SIG-M5 treated with dmso at 0.1 percent for 504 hours (cell line): ENCODE measurements at regions not wholly inside any gene's neighbourhood (a gene's known extent, or its start where the extent isn't known, plus 50 kb on each side); places are given as distances from the start of the nearest gene placed in this dataset.

Experiments
- DNase-seq: peaks from one replicate; lab custom pipeline; 2025; ENCODE audit not compliant: unreplicated experiment; lab: John Stamatoyannopoulos, UW

DNA sequence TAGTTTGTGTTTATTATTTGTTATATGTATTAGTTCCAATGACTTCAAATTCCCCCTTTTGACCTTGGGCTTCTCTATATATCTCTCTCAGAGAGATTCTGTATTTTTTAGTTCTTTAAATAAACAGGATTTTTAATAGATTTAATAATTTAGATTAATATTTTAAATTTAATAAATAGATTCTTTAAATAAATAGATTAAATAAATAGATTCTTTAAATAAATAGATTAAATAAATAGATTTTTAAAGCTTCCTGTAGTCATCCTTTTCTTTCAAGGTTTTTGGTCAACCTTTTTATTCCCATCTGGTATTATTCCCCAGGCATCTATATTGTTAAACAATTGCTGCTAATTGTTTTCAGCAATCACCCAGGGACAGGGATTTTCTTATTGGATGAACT is 721.9 kb upstream of the ADAMTS5 start:
- DNase-seq, result no peak

GRCh38 chr21:27683292-27683691 is 716.4 kb upstream of the ADAMTS5 start:
- DNase-seq, result no peak

DNA sequence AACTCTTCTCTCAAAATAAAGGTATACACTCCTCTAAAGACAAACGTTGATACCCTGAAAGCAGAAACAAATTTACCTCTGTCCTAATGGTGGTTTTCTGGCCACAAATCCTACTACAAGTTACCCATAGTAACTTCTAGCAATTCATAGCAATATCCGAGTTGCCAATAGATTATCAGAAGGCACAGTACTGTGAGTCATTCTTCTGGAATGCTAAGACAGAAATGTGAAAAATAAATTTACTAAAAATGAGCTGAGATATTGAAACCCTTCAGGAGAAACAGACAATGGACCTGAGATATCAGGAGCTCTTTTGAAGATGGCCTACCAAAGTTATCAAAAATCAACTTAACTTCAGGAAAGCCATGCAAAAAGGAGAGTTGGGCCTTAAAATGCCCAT is 715.0 kb upstream of the ADAMTS5 start:
- DNase-seq, result no peak

DNA sequence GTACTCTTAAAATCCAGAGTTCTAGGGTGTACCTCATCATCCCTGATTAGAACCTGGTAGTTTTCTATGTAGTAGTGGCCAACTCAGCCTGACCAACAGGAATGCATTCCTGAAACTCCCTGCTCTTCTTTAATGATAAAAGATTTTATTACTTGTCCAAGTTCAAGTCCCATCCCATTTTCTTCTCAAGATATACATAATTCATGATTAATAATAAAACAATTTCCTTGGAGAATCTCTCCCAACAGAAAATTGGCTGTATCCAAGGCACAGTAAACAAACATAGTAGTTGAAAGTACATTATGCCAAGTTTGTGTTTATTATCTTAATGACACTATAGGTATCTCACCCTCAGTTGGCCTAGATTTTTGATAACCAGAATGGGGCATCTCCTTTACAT is 714.1 kb upstream of the ADAMTS5 start:
- no peak for DNase-seq

DNA sequence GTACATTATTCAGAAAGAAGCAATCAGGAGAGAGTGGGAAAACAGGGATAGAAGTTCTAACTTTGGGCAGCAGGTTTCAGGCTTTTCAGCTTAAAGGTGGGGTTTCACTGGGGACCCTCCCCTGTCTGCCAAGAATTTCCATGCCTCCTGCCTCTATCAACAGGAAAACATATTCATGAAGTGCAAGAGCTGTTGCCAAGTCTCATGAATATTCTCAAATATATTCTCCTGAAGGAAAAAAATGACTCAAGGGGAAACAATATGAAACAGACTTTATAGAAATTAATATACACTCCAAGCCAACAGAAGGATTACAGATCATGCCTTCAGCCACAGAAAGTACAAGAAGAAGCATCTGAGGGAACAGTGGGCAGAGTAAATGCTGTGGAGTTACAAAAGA is 713.3 kb upstream of the ADAMTS5 start:
- DNase-seq, result no peak

GRCh38 chr21:27678511-27678910 is 711.6 kb upstream of the ADAMTS5 start:
- no peak for DNase-seq

DNA sequence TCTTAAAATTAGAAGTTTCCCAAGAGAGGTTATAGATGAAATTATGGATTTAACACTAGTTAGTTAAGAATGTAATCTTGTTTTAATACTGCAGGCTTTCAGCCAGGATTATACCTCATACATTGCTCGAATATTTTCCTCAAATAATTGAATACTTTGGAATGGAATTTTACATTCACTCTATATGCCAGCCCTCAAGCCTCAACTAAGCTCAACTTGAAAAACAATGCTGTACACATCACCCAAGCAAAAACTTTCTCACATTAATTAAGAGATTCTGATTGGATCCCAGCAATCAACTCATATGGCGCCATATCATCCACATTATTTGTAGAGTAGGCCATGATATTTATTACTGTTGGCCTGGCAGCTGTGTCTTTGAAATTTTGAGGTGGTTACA is 710.7 kb upstream of the ADAMTS5 start:
- DNase-seq, result no peak

GRCh38 chr21:27675306-27675705 is 708.4 kb upstream of the ADAMTS5 start:
- no peak for DNase-seq

- DNase-seq, result no peak
Measured at GRCh38 chr21:27674041-27674615, 707.2 kb upstream of the ADAMTS5 start.

DNA sequence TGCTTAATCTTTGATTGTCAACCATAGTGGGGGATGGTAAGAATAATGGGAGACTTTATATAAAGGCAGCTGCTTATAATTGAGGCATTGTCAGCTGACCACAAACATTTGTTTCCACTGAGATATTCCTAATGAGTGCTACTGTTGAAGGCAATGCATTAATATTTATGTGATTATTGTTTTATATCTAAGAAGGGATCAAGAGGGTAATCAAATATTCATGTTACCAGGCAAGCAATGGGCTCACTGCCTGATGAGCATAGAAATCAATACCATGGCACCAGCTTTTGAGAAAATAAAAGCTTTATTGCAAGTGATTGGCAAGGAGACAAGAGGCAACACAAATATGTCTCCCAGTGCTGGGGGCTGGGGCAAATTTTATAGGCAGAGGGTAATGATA is 706.7 kb upstream of the ADAMTS5 start:
- no peak for DNase-seq

- DNase-seq, result no peak
Measured at GRCh38 chr21:27671207-27671606, 704.3 kb upstream of the ADAMTS5 start.

DNA sequence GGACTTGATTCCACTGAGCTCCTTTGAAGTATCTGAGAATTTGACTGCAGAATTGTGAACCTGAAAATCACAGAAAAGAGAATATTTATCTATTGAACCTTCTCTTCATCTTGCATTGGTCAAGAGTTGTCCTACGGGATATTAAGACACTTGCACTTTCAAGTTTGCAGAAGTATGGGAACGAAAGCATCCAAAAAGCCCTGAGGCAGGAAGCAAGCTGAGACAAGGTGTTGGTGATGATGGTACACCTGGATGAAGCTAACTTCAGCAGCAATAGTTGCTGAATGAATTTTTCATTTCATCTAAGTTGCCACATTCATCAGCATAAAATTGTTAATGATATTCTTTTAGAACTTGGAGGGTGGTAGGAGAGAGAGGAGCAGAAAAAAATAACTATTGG is 686.6 kb upstream of the ADAMTS5 start:
- no peak for DNase-seq

DNA sequence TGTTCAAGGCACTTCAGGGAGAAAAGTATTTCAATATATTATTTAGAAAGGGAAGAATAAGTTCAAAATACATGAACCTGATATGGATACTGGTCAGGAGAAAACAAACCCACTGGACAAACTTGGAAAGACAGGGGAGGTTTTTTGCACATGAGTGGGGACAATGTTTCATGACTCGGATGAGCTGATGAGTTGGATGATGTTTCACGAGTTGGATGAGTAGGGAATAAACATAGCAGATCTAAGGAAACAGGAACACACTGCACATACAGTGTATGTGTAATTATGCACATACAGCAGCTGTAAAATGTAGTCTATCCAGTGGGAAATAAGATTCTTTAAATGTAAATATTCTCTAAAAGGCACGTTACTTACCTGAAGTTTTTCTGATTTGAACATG is 682.9 kb upstream of the ADAMTS5 start:
- DNase-seq, result no peak

- DNase-seq, result no peak
Measured at GRCh38 chr21:27649323-27649722, 682.4 kb upstream of the ADAMTS5 start.

DNA sequence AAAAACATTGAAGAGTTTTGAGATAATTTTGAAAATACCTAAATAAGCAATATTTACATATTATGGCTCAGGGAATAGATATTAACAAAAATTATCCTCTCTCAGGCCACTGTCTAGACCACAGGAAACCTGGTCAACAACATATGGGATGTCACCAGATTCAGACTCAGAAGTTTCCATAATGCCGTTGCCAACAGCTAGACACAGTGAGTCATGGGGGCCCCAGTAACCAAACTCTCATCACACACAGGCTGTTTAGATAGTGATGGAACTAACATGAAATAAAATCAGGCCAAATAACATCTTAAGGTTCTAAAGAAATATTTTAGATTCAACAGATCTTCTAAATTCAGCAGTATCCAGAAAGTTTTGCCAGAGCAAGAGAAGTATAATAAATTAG is 681.7 kb upstream of the ADAMTS5 start:
- DNase-seq, result no peak

- no peak for DNase-seq
Measured at GRCh38 chr21:27647921-27648320, 681.0 kb upstream of the ADAMTS5 start.

- no peak for DNase-seq
Measured at GRCh38 chr21:27647401-27647800, 680.5 kb upstream of the ADAMTS5 start.

- no peak for DNase-seq
Measured at GRCh38 chr21:27646691-27647090, 679.8 kb upstream of the ADAMTS5 start.

DNA sequence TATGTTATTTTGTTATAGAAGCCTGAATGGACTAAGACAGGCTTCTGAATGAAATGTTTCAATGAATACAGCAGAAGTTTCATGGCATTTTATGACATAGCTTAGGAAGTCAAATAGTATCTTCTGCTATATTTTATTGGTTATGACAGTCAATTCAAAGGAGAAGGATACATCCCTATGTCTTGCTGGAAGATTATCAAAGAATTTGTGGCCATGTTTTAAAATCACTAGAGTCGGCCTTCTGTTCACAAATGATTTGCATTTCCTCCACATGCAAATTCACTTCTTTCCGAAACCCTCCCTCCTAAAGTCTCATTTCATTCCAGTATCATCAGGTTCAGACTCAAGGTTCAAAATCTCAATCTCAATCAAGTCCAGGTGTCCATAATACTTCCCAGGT is 679.2 kb upstream of the ADAMTS5 start:
- no peak for DNase-seq

DNA sequence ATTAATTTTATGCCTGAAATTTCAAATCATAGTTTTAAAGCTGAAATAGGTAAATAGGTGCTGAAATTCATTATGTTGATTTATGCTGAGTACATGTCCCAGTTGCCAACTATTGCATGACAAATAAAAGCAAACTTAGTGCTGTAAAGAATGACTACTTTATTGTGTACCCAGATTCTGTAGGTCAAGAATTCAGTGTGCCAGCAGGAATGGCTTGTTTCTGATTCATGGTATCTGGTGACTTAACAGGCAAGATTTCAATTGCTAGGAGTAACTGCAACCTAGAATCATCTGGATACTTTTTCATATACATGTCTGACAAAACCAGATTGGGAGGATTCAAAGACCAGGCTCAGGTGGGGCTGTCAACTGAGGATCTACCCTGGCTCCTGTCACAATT is 678.4 kb upstream of the ADAMTS5 start:
- no peak for DNase-seq

- DNase-seq, result no peak
Measured at GRCh38 chr21:27643326-27643725, 676.4 kb upstream of the ADAMTS5 start.

DNA sequence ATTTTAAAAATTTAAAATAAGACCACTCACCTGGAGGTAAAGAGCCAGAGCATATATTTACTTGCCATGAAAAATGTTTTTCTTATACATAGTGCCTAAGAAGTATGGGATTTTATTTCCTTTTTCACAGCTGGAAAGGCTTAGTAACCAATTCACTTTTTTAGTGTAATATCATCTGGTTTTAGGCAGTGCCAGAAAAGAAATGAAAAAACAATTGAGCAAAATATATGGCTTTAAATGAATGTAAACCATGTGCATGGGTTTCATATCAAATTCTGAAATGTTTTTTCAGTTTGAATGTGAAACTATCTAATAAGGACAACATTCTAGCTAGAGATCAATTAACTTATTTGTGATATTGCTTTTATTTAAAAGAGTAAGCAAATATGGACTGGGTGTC is 672.4 kb upstream of the ADAMTS5 start:
- DNase-seq, result no peak

DNA sequence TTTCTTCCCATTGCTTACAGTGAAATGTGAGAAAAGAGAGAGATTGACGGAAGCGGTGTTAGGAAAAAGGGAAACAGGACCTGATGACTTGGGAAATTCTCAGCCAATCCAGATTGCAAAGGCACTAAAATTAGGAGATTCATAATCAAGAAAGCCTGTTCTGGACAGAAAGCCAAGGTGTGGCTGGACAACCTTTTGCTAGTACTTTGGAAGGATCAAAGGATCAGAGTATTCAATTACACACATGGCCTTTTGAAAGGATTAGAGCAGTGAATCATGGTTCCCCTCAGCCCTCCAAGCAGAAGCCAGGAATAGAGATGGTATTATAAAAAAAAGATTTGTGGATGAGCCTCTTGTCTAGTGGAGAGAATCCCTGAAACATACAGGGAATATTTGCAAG is 669.8 kb upstream of the ADAMTS5 start:
- no peak for DNase-seq

DNA sequence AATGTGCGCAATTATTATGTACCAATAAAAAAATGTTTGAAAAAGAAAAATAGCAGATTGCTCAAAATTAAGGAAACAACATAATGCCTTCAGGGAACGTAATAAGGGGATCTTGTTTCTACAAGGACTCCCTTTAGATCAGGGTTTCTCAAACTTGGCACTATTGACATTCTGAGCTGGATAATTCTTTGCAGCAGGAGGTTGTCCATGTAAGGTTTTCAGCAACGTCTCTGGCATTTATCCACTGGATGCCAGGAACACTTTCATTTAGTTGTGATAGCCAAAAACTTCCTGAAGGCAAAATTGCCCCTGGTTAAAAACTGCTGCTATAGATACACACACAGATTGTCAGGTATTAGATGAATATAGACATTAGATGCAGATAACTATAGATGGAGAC is 666.7 kb upstream of the ADAMTS5 start:
- DNase-seq, result no peak
